Epithelial cell of proximal tubule (primary cell): ENCODE measurements at regions not wholly inside any gene's neighbourhood (a gene's known extent, or its start where the extent isn't known, plus 50 kb on each side); places are given as distances from the start of the nearest gene placed in this dataset.

Source experiments
- DNase-seq: peaks from one replicate; pipeline ENCODE4 v3.0.0-alpha.2; 2011; ENCODE audit warnings: low read depth
- H3K4me3 ChIP-seq: 2 replicates; pipeline ENCODE4 v1.5.1; 2011; ENCODE audit warnings: low read depth, mild to moderate bottlenecking, low read length
- TF ChIP-seq, protein P1 (sequence below): conservative IDR thresholded peaks from 2 replicates; pipeline ENCODE4 v1.5.1; 2012; ENCODE audit warnings: low read depth, mild to moderate bottlenecking, low read length

DNA sequence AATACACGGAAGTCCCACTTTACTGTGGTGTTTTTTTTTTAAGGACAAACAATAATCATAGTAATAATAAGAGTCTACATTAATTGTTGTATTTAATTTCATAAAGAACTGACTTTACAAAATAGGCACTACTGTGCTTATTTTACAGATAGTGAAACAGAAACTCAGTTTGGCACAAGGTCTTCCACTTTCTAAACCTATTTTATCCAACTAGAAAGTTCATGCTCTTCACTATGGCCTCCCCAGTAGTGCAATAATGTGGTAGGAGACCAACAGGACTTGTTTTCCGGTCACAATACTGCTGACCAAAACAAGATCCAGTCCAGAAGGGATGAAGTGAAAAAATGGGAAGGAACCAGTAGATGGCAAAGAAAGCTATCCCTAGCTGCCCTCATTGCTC lies 531.6 kb downstream of the CAAP1 start:
- DNase-seq = no peak
- H3K4me3 ChIP-seq = no peak overlapping the region
- TF ChIP-seq, protein P1, sequence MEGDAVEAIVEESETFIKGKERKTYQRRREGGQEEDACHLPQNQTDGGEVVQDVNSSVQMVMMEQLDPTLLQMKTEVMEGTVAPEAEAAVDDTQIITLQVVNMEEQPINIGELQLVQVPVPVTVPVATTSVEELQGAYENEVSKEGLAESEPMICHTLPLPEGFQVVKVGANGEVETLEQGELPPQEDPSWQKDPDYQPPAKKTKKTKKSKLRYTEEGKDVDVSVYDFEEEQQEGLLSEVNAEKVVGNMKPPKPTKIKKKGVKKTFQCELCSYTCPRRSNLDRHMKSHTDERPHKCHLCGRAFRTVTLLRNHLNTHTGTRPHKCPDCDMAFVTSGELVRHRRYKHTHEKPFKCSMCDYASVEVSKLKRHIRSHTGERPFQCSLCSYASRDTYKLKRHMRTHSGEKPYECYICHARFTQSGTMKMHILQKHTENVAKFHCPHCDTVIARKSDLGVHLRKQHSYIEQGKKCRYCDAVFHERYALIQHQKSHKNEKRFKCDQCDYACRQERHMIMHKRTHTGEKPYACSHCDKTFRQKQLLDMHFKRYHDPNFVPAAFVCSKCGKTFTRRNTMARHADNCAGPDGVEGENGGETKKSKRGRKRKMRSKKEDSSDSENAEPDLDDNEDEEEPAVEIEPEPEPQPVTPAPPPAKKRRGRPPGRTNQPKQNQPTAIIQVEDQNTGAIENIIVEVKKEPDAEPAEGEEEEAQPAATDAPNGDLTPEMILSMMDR = no peak

DNA sequence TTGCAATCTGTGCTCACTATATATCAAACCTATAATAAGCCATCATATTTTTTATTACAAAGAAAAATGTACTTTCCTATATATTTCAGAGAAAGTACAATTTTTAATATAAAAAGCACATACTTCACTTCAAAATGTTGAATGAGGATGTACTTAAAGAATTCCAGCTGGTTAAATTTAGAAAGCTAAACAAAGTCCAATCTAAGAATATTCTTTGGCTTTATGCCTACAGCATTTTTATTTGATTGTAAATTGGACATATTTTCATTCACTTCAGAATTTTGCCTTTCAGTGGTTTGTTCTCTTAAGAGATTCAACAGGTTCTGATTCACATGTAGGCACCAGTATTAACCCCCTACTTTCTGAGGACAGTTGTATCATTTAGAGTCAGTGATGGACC lies 533.8 kb downstream of the CAAP1 start:
- no peak for DNase-seq
- TF ChIP-seq, protein P1 = no peak
- no peak overlapping the region for H3K4me3 ChIP-seq

DNA sequence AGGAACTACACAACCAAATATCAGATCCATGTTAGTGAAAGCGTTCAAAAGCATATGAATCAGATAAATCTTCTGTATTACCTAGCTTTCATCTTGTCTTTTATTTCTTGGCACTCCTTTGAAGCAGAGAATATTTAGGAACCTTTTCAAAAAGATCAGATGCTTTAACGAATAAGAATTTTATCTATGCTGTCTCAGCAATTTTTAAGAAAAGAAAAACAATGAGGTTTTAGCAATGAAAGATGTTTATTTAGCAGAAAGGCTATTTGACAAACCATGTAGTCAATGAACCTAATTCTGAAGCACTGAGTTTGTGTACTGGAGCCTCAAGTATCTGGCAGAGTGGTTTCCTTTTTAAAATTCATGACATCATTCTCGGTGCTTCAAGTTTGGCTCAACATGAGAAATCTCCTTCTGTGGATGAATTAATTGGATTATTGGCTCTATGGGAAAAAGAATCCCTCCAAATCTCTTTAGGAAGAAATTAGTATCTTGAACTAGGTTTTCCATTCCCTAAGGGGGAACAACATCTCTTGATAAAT lies 534.7 kb downstream of the CAAP1 start:
- no peak overlapping the region for H3K4me3 ChIP-seq
- TF ChIP-seq, protein P1 = no peak
- no peak for DNase-seq

DNA sequence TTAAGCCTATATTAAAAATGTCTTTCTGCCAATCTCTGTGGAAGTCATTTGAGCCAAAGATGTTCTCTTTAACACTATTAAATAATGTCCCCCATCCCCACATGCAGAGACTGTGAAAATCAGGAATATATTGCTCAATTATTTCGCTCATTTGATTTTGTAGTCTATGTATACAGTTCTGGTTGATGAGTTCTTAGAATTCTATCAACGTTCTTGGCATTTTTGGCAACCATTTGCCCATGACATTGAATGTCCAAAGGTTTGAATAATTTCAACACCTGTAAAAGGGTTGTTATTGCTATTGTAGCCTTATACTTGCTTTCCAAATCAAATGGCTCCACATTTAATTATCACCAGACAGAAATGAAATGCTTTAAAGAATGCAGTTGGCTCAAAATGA lies 536.1 kb downstream of the CAAP1 start:
- DNase-seq = no peak
- TF ChIP-seq, protein P1 = no peak

DNA sequence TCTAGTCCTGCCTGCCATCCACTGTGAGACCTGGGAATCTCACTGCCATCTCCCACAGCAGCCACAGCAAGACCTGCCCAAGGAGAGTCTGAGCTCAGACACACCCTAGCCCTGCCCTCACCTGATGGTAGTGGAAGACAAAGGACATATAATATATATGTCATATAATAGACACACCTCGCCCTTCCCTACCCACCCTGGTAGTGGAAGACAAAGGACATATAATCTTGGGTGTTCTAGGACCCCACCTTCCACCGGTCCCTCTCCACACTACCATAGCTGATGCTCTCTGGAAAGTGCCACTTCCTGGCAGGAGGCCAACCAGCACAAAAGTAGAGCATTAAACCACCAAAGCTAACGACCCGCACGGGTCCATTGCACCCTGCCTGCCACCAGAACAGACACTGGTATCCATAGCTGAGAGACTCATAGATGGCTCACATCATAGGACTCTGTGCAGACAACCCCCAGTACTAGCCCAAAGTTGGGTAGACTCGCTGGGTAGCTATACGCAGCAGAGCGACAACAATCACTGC lies 545.6 kb downstream of the CAAP1 start:
- no peak overlapping the region for H3K4me3 ChIP-seq
- DNase-seq = no peak
- TF ChIP-seq, protein P1 = no peak

More for the DNA sequence above, 536.1 kb downstream of the CAAP1 start:
- H3K4me3 ChIP-seq = no peak overlapping the region

DNA sequence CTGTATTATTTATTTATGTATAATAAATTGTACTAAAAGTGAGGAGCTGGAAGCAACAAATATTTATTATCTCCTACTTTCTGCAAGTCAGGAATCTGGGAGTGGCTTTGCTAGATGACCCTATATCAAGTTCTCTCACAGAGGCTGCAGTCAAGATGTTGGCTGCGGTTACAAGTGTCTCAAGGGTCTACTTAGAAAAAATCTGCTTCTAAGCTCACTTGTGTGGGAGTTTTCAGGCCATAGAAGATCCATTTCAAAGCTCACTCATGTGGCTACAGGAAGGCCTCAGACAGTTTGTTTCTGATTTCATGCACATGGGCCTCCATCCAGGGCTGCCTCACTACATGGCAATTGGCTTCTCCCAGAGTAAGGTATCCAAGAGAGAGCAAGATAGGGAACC lies 551.1 kb downstream of the CAAP1 start:
- H3K4me3 ChIP-seq = no peak overlapping the region
- no peak for DNase-seq
- TF ChIP-seq, protein P1 = no peak

DNA sequence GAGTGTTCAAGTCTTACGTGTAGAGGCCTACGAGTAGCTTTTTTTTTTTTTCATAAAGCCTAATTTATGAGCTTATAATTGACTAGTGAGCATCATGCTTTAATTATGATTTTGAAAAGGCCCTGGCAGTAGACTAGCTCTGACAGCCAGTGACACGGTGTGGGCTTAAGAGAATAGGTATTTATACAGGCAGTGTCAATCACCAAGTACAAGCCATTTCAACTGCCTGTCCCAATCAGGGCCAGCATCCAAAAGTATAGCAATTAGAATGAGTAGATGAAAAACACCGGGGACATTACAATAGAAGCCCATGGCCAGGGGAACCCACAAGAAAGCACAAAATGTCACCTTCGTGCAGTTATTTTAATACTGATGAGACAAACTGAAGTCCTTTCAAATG lies 552.8 kb downstream of the CAAP1 start:
- TF ChIP-seq, protein P1 = no peak
- H3K4me3 ChIP-seq = no peak overlapping the region
- no peak for DNase-seq
